Keratinocyte (primary cell): ENCODE measurements at regions not wholly inside any gene's neighbourhood (a gene's known extent, or its start where the extent isn't known, plus 50 kb on each side); places are given as distances from the start of the nearest gene placed in this dataset.
"Not testable (repeated sequence)": the region's sequence is repeated elsewhere in the genome, so short reads cannot be mapped to it uniquely, and the experiment has no call there.

Experiments
- CTCF ChIP-seq, 3 experiments: IDR thresholded peaks in 1 of 3; conservative IDR thresholded peaks in 1 of 3; optimal IDR thresholded peaks in 1 of 3; 2 replicates in 2 of 3; 3 replicates in 1 of 3; pipeline versions ENCODE3 to v1.5.1; 2011; ENCODE audit warnings: low read length in 3 of 3, mild to moderate bottlenecking in 3 of 3, moderate library complexity in 2 of 3, control low read depth in 1 of 3, inconsistent platforms in 1 of 3; ENCODE audit not compliant: insufficient read depth in 2 of 3; ENCODE audit errors: extremely low read depth in 1 of 3
- EZH2 ChIP-seq: IDR thresholded peaks from one replicate; pipeline ENCODE4 v1.6.1; 2012; ENCODE audit warnings: inconsistent platforms, mild to moderate bottlenecking, low read length, moderate library complexity

GRCh38 chr17:11150906-11151511 lies 90.0 kb upstream of the SHISA6 start:
- TF ChIP-seq CTCF (optimal IDR thresholded peaks at IDR 0.05 in 1 of 3, IDR thresholded peaks at IDR 0.05 in 1 of 3, conservative IDR thresholded peaks at IDR 0.05 in 1 of 3; ENCODE audit: extremely low read depth in 1 of 3, insufficient read depth in 2 of 3, low read length in 3 of 3); EZH2: not testable (repeated sequence)
